Suprapubic skin (tissue), 4 donors: ENCODE measurements at regions not wholly inside any gene's neighbourhood (a gene's known extent, or its start where the extent isn't known, plus 50 kb on each side); places are given as distances from the start of the nearest gene placed in this dataset.
"Not testable (repeated sequence)": the region's sequence is repeated elsewhere in the genome, so short reads cannot be mapped to it uniquely, and the experiment has no call there.

Experiments used
- DNase-seq, 2 donors: peaks; one replicate each; pipeline ENCODE4 v3.0.0-alpha.2; 2019; ENCODE audit warnings: low spot score in 2 of 2
- H3K27ac ChIP-seq: fragments of 200-600 bp; sonication (generic); one replicate; pipeline ENCODE4 v1.5.1; 2019
- H3K27me3 ChIP-seq: fragments of 200-600 bp; sonication (generic); one replicate; pipeline ENCODE4 v1.5.1; 2019
- H3K36me3 ChIP-seq: fragments of 200-600 bp; sonication (generic); one replicate; pipeline ENCODE4 v1.5.1; 2019
- H3K4me1 ChIP-seq: fragments of 200-600 bp; sonication (generic); one replicate; pipeline ENCODE4 v1.5.1; 2019
- H3K4me3 ChIP-seq: fragments of 200-600 bp; sonication (generic); one replicate; pipeline ENCODE4 v1.5.1; 2019; ENCODE audit warnings: mild to moderate bottlenecking
- H3K9me3 ChIP-seq: fragments of 200-600 bp; sonication (generic); one replicate; pipeline ENCODE4 v1.5.1; 2019
- EP300 ChIP-seq: sonication (generic); formaldehyde crosslinking; IDR thresholded peaks from one replicate; pipeline ENCODE4 v1.6.1; 2017; ENCODE audit warnings: antibody characterized with exemption
- POLR2A ChIP-seq, 2 donors: fragments of 450-650 bp; IDR thresholded peaks; one replicate each; pipeline ENCODE4 v1.6.1; 2017; ENCODE audit warnings: antibody characterized with exemption in 2 of 2, mild to moderate bottlenecking in 2 of 2, moderate library complexity in 2 of 2
- POLR2AphosphoS5 ChIP-seq, 3 donors: sonication (generic); formaldehyde crosslinking; IDR thresholded peaks; one replicate each; pipeline ENCODE4 v1.6.1; 2017; ENCODE audit warnings: antibody characterized with exemption in 3 of 3
- WGBS: methylation state at CpG from one replicate; pipeline ENCODE4 v1.1.5; 2018; 5-methylcytosine and 5-hydroxymethylcytosine counted together
- TF ChIP-seq, protein P1 (sequence below), 2 donors: fragments of 200-600 bp in 1 of 2; fragments of 450-650 bp in 1 of 2; sonication (generic) in 1 of 2; IDR thresholded peaks; one replicate each; pipeline ENCODE4 v1.5.1; 2016 to 2019; ENCODE audit warnings: antibody characterized with exemption in 2 of 2, mild to moderate bottlenecking in 1 of 2, moderate library complexity in 1 of 2

DNA sequence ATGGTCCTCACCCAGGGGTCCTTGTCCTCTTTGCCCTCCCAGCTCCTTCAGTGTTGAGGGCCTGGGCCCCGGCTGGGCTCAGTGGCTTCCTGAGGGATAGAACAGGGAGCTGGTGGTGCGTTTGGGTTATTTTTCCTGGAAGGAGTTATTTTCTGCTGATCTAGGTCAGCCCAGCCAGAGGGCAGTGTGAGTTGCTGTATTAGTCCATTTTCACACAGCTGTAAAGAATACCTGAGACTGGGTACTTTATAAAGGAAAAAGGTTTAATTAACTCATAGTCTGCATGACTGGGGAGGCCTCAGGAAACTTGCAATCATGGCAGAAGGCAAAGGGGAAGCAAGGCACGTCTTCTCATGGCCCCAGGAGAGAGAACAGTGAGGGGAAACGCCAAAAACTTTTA, 122.4 kb upstream of the PCBD1 start:
- no peak for DNase-seq
- no peak overlapping the region for H3K27ac ChIP-seq
- no peaks in the 10 kb centered on the region for H3K9me3 ChIP-seq
- peaks cover 22% of the 10 kb centered on the region for H3K27me3 ChIP-seq
- H3K4me1 ChIP-seq: no peaks in the 10 kb centered on the region
- H3K36me3 ChIP-seq: no peaks in the 10 kb centered on the region
- TF ChIP-seq POLR2AphosphoS5 (IDR thresholded peaks at IDR 0.05) (no peak), POLR2A (IDR thresholded peaks at IDR 0.05) (no peak), EP300 (no peak)
- TF ChIP-seq, protein P1, sequence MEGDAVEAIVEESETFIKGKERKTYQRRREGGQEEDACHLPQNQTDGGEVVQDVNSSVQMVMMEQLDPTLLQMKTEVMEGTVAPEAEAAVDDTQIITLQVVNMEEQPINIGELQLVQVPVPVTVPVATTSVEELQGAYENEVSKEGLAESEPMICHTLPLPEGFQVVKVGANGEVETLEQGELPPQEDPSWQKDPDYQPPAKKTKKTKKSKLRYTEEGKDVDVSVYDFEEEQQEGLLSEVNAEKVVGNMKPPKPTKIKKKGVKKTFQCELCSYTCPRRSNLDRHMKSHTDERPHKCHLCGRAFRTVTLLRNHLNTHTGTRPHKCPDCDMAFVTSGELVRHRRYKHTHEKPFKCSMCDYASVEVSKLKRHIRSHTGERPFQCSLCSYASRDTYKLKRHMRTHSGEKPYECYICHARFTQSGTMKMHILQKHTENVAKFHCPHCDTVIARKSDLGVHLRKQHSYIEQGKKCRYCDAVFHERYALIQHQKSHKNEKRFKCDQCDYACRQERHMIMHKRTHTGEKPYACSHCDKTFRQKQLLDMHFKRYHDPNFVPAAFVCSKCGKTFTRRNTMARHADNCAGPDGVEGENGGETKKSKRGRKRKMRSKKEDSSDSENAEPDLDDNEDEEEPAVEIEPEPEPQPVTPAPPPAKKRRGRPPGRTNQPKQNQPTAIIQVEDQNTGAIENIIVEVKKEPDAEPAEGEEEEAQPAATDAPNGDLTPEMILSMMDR (IDR thresholded peaks at IDR 0.05): no peak
- H3K4me3 ChIP-seq: no peak overlapping the region
- 65% methylated on average over 4 of the region's 4 CpGs for WGBS

DNA sequence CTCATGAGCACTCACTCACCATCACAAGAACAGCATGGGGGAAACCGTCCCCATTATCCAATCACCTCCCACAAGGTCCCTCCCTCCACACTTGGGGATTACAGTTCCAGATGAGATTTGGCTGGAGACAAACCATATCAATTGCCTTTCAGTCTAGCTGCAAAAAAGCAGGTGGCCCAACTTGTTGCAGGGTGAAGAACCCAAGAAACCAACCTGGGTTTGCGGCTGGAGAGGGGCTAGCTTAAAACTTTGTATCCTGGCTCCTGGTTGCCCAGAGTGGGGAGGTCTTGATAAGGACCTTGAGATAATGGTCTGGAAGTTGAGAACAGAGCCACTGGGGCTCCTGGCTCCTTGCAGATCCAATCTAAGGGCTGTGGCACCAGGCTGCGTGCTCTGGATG, 122.8 kb upstream of the PCBD1 start:
- TF ChIP-seq POLR2AphosphoS5 (IDR thresholded peaks at IDR 0.05) (no peak), POLR2A (IDR thresholded peaks at IDR 0.05) (no peak), EP300 (no peak)
- TF ChIP-seq, protein P1 (IDR thresholded peaks at IDR 0.05): no peak
- Histone ChIP-seq H3K27me3 (peaks cover 18% of the 10 kb centered on the region), H3K9me3 (no peaks in the 10 kb centered on the region), H3K36me3 (no peaks in the 10 kb centered on the region), H3K4me1 (no peaks in the 10 kb centered on the region), H3K27ac (no peak overlapping the region), H3K4me3 (no peak overlapping the region)
- WGBS: 75% methylated on average over 3 of the region's 3 CpGs
- no peak for DNase-seq

DNA sequence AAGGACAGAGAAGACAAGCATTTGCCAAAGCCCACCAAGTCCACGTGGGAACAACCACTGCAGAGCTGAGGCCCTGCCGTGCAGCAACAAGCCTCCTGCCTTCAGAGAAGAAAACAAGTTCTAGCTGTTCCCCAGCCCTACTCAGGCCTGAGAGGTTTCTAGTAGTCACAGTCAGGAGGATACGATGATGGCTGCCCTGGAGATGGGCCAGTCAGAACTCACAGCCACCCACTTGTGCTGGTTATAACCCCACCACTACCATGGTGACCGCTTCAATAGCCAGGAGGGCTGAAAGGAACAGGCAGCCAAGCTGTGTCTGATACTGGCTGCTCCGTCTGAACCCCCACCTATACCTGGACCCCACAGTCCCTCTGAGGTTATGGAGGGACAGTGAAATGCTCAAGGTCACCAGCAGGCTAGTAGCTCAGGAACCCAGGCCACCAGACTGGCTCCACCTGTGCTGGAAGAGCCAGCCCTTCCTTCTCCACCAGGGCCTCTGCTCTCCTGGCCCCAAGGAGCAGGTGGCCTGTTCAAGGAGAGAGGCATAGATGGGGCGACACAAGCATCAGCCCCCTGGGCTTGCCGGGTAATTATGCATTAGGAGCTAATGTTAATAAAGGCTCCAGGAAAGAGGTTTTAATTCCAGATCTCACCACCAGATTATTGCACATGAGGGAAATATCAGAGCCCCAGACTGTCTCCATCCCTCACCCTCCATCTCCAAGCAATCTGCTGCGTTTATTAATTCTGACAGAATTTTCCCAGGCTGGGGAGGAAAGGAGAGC, 125.8 kb upstream of the PCBD1 start:
- Histone ChIP-seq H3K27me3 (peaks cover 7% of the 10 kb centered on the region), H3K4me3 (no peak overlapping the region), H3K9me3 (no peaks in the 10 kb centered on the region), H3K36me3 (no peaks in the 10 kb centered on the region), H3K27ac (no peak overlapping the region), H3K4me1 (no peaks in the 10 kb centered on the region)
- 68% methylated on average over 3 of the region's 8 CpGs for WGBS
- TF ChIP-seq EP300 (no peak), POLR2A (IDR thresholded peaks at IDR 0.05) (no peak), POLR2AphosphoS5 (IDR thresholded peaks at IDR 0.05) (no peak)
- TF ChIP-seq, protein P1 (IDR thresholded peaks at IDR 0.05): no peak
- no peak for DNase-seq

DNA sequence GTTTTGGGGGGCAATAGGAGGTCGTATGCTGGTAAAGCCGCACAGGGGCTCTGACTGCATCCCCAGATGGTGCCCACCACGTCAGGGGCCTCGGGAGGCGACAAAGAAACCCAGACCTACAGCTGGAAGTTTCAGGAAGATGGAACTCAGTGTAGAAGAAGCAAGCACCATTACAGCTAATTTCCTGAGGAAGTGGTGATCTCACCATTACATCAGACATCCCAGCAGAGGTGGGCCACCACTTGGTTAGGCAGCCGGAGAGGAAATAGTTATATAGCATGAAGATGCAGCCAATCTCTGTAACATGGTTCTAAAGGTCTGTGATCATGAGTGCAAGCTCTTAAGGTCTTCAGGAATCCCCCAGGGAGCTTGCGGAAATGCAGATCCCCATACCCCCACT, 127.3 kb upstream of the PCBD1 start:
- Histone ChIP-seq H3K4me1 (no peaks in the 10 kb centered on the region), H3K27me3 (peaks cover 7% of the 10 kb centered on the region), H3K4me3 (no peak overlapping the region), H3K9me3 (no peaks in the 10 kb centered on the region), H3K27ac (no peak overlapping the region), H3K36me3 (no peaks in the 10 kb centered on the region)
- DNase-seq: no peak
- WGBS: 78% methylated on average over 7 of the region's 7 CpGs
- TF ChIP-seq, protein P1 (IDR thresholded peaks at IDR 0.05): no peak
- TF ChIP-seq POLR2AphosphoS5 (IDR thresholded peaks at IDR 0.05): no peak

DNA sequence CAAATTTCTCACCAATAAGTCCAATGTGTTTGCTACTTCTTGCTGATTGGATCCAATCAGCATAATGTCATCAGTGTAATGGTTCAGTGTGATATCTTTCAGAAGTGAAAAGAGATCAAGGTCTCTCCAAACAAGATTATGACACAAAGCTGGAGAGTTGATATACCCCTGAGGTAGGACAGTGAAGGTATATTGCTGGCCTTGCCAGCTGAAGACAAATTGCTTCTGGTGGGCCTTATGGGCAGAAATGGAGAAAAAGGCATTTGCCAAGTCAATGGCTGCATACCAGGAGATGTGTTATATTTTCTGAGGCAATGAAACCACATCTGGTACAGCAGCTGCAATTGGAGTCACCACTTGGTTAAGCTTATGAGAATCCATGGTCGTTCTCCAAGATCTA, 131.7 kb upstream of the PCBD1 start:
- not testable (repeated sequence) for H3K4me1 ChIP-seq, H3K4me3 ChIP-seq, H3K9me3 ChIP-seq, H3K27ac ChIP-seq, H3K36me3 ChIP-seq, H3K27me3 ChIP-seq, DNase-seq
- WGBS: 87% methylated on average over 1 of the region's 1 CpG

DNA sequence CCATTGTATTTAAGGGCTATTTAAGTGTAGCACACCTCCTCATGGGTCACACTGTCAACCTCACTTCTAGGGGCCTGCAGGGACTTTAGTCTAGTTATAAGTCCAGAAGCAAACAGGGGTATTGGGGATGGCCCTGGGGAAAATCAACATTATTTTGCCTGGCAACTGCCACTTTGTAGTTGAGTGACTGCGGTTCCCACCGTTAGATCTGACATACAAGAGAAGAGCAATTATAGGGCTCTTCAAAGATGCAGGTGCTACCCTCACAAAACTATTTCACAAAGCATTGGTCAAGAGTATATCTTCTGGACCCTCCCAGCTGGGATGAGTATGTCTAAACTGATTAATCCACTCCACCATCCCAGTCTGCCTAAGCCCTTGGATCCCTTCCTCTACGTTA, 133.0 kb upstream of the PCBD1 start:
- WGBS: 95% methylated on average over 3 of the region's 3 CpGs
- Histone ChIP-seq H3K4me1 (no peaks in the 10 kb centered on the region), H3K9me3 (no peaks in the 10 kb centered on the region), H3K27ac (no peak overlapping the region), H3K4me3 (no peak overlapping the region), H3K27me3 (no peaks in the 10 kb centered on the region), H3K36me3 (no peaks in the 10 kb centered on the region)
- TF ChIP-seq, protein P1 (IDR thresholded peaks at IDR 0.05): no peak
- TF ChIP-seq POLR2AphosphoS5 (IDR thresholded peaks at IDR 0.05) (no peak), POLR2A (IDR thresholded peaks at IDR 0.05) (no peak), EP300 (no peak)
- DNase-seq: no peak
